ENCODE measurements at regions not wholly inside any gene's neighbourhood (a gene's known extent, or its start where the extent isn't known, plus 50 kb on each side); places are given as distances from the start of the nearest gene placed in this dataset.

DNA sequence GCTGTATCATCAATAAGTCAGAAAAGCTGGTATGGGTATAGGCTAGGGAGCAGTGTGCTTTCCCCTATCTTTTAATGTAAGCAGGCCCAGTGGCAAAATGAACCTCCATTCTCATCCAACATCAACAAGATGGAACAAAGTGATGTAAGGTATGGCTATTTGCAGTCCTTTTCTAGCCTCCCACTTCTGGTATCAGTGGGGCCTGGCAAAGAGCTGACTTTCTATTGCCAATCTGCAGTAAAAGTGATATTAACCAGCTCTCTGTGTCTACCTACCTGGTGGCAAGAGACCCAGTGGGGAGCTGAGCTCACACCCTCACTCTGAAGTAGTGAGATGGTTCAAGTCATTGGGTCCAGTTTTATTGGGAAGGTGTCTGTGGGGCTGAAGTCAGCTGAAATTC, 1492.6 kb downstream of the CDH11 start:
- TF ChIP-seq, protein P1, sequence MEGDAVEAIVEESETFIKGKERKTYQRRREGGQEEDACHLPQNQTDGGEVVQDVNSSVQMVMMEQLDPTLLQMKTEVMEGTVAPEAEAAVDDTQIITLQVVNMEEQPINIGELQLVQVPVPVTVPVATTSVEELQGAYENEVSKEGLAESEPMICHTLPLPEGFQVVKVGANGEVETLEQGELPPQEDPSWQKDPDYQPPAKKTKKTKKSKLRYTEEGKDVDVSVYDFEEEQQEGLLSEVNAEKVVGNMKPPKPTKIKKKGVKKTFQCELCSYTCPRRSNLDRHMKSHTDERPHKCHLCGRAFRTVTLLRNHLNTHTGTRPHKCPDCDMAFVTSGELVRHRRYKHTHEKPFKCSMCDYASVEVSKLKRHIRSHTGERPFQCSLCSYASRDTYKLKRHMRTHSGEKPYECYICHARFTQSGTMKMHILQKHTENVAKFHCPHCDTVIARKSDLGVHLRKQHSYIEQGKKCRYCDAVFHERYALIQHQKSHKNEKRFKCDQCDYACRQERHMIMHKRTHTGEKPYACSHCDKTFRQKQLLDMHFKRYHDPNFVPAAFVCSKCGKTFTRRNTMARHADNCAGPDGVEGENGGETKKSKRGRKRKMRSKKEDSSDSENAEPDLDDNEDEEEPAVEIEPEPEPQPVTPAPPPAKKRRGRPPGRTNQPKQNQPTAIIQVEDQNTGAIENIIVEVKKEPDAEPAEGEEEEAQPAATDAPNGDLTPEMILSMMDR (IDR thresholded peaks at IDR 0.05): no peak
- TF ChIP-seq POLR2A (IDR thresholded peaks at IDR 0.05): no peak
